Fibroblast of skin of left biceps (primary cell): ENCODE measurements at regions not wholly inside any gene's neighbourhood (a gene's known extent, or its start where the extent isn't known, plus 50 kb on each side); places are given as distances from the start of the nearest gene placed in this dataset.

Source experiments
- DNase-seq, 2 experiments: peaks; one replicate each; pipeline ENCODE4 v3.0.0-alpha.2; 2013; ENCODE audit warnings: low read depth in 2 of 2

GRCh38 chr6:79305020-79305419 is 70.5 kb upstream of the HMGN3 start:
- no peak for DNase-seq

GRCh38 chr6:79302341-79302740 is 67.9 kb upstream of the HMGN3 start:
- no peak for DNase-seq

- no peak for DNase-seq
Observed at GRCh38 chr6:79301290-79301689, 66.8 kb upstream of the HMGN3 start.

GRCh38 chr6:79296211-79296610 is 61.7 kb upstream of the HMGN3 start:
- DNase-seq = no peak
